ENCODE measurements at regions not wholly inside any gene's neighbourhood (a gene's known extent, or its start where the extent isn't known, plus 50 kb on each side); places are given as distances from the start of the nearest gene placed in this dataset.

DNA sequence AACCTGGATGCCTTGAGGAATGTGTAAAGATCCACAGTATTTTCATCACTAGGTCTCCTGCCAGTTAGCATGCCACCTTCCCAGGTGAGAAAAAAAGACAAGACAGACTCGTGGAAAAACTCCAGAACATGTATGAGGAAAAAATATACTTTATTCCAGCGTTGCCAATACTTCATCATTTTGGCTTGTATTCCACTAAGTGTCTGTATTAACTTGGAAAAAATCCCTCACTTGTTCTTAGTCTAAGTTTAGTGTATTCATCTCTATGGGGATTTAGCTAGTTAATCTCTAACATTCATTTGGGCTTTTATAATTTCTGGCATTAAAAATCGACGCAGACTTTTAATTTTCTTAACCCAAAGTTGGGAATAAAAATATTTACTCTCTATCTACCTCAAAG, 759.4 kb downstream of the SORCS1 start:
- no peaks in the 10 kb centered on the region for H3K9me3 ChIP-seq (ENCODE audit: control insufficient read depth, low read depth, low read length)
- no peaks in the 10 kb centered on the region for H3K36me3 ChIP-seq (ENCODE audit: control insufficient read depth in 2 of 2, extremely low read depth in 1 of 2, insufficient read depth in 2 of 2, low read length in 2 of 2)
- H3K79me2 ChIP-seq (ENCODE audit: control insufficient read depth, insufficient read depth, low read length), result no peaks in the 10 kb centered on the region
- dilution Hi-C loops (cut with MboI; ENCODE audit: extremely low pct_ligation_motif_present, low sequenced_read_pairs), result no loop called here
- H3K4me2 ChIP-seq (ENCODE audit: control insufficient read depth, extremely low read depth, insufficient read depth, low read depth, low read length), result no peak overlapping the region
- DNase-seq (ENCODE audit: low read depth, low spot score), result no peak
- FAIRE-seq, result no peak
- H3K4me3 ChIP-seq (ENCODE audit: control insufficient read depth in 2 of 3, extremely low read depth in 1 of 3, insufficient read depth in 2 of 3, low read depth in 1 of 3, low read length in 3 of 3), result no peak overlapping the region
- H3K9ac ChIP-seq (ENCODE audit: control insufficient read depth, extremely low read depth, insufficient read depth, low read length), result no peak overlapping the region
- no peaks in the 10 kb centered on the region for H3K9me1 ChIP-seq (ENCODE audit: control insufficient read depth, extremely low read depth, insufficient read depth, low read length)
- H3K27ac ChIP-seq (ENCODE audit: control insufficient read depth, insufficient read depth, low read length), result no peak overlapping the region
- no peaks in the 10 kb centered on the region for H3K27me3 ChIP-seq (ENCODE audit: control insufficient read depth, extremely low read depth, insufficient read depth, low read length)
- no peak overlapping the region for H2AFZ ChIP-seq (ENCODE audit: control insufficient read depth, low read length)
- TF ChIP-seq, protein P1, sequence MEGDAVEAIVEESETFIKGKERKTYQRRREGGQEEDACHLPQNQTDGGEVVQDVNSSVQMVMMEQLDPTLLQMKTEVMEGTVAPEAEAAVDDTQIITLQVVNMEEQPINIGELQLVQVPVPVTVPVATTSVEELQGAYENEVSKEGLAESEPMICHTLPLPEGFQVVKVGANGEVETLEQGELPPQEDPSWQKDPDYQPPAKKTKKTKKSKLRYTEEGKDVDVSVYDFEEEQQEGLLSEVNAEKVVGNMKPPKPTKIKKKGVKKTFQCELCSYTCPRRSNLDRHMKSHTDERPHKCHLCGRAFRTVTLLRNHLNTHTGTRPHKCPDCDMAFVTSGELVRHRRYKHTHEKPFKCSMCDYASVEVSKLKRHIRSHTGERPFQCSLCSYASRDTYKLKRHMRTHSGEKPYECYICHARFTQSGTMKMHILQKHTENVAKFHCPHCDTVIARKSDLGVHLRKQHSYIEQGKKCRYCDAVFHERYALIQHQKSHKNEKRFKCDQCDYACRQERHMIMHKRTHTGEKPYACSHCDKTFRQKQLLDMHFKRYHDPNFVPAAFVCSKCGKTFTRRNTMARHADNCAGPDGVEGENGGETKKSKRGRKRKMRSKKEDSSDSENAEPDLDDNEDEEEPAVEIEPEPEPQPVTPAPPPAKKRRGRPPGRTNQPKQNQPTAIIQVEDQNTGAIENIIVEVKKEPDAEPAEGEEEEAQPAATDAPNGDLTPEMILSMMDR (optimal IDR thresholded peaks at IDR 0.05 in 1 of 3, IDR thresholded peaks at IDR 0.05 in 1 of 3, conservative IDR thresholded peaks at IDR 0.05 in 1 of 3; ENCODE audit: extremely low read depth in 1 of 3, insufficient read depth in 2 of 3, low read length in 3 of 3), result no peak
- TF ChIP-seq EZH2 (IDR thresholded peaks at IDR 0.05; ENCODE audit: low read length), result no peak
- H4K20me1 ChIP-seq (ENCODE audit: control insufficient read depth, extremely low read depth, insufficient read depth, low read length), result no peaks in the 10 kb centered on the region
- no peaks in the 10 kb centered on the region for H3K4me1 ChIP-seq (ENCODE audit: control insufficient read depth, extremely low read depth, insufficient read depth, low read length)

DNA sequence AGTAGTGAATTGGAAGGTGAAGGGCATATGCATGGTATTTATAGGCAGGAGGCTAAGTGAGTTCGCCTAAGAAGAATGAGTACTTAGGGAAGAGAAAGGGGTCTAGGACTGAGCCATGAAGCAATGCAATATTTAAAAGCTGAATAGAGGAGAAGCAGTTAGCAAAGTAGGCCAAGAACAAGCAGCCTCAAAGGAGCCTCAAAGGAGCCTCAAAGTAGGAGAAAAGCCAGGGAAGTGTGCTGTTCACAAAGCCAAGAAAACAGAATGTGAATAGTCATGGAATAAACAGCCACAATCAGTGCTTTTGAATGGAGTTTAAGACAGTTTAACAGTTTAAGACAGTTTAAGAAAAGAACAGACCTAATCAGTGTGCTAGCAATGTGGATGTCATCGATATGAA, 762.0 kb downstream of the SORCS1 start:
- no peaks in the 10 kb centered on the region for H3K9me1 ChIP-seq (ENCODE audit: control insufficient read depth, extremely low read depth, insufficient read depth, low read length)
- no peak for TF ChIP-seq EZH2 (IDR thresholded peaks at IDR 0.05; ENCODE audit: low read length)
- TF ChIP-seq, protein P1 (optimal IDR thresholded peaks at IDR 0.05 in 1 of 3, IDR thresholded peaks at IDR 0.05 in 1 of 3, conservative IDR thresholded peaks at IDR 0.05 in 1 of 3; ENCODE audit: extremely low read depth in 1 of 3, insufficient read depth in 2 of 3, low read length in 3 of 3), result no peak
- DNase-seq (ENCODE audit: low read depth, low spot score) (no peak), FAIRE-seq (no peak)
- H3K4me3 ChIP-seq (ENCODE audit: control insufficient read depth in 2 of 3, extremely low read depth in 1 of 3, insufficient read depth in 2 of 3, low read depth in 1 of 3, low read length in 3 of 3), result no peak overlapping the region
- H3K9me3 ChIP-seq (ENCODE audit: control insufficient read depth, low read depth, low read length), result no peaks in the 10 kb centered on the region
- H3K9ac ChIP-seq (ENCODE audit: control insufficient read depth, extremely low read depth, insufficient read depth, low read length), result no peak overlapping the region
- H2AFZ ChIP-seq (ENCODE audit: control insufficient read depth, low read length), result no peak overlapping the region
- no peaks in the 10 kb centered on the region for H3K79me2 ChIP-seq (ENCODE audit: control insufficient read depth, insufficient read depth, low read length)
- H4K20me1 ChIP-seq (ENCODE audit: control insufficient read depth, extremely low read depth, insufficient read depth, low read length), result no peaks in the 10 kb centered on the region
- no peaks in the 10 kb centered on the region for H3K4me1 ChIP-seq (ENCODE audit: control insufficient read depth, extremely low read depth, insufficient read depth, low read length)
- no peaks in the 10 kb centered on the region for H3K27me3 ChIP-seq (ENCODE audit: control insufficient read depth, extremely low read depth, insufficient read depth, low read length)
- H3K27ac ChIP-seq (ENCODE audit: control insufficient read depth, insufficient read depth, low read length), result no peak overlapping the region
- no peak overlapping the region for H3K4me2 ChIP-seq (ENCODE audit: control insufficient read depth, extremely low read depth, insufficient read depth, low read depth, low read length)
- dilution Hi-C loops (cut with MboI; ENCODE audit: extremely low pct_ligation_motif_present, low sequenced_read_pairs), result no loop called here
- H3K36me3 ChIP-seq (ENCODE audit: control insufficient read depth in 2 of 2, extremely low read depth in 1 of 2, insufficient read depth in 2 of 2, low read length in 2 of 2), result no peaks in the 10 kb centered on the region

All from keratinocyte (primary cell).